Smooth muscle cell (in vitro differentiated cells): ENCODE measurements at regions not wholly inside any gene's neighbourhood (a gene's known extent, or its start where the extent isn't known, plus 50 kb on each side); places are given as distances from the start of the nearest gene placed in this dataset.

Experiments used
- DNase-seq: peaks from one replicate; lab custom pipeline; 2025; ENCODE audit not compliant: unreplicated experiment; lab: John Stamatoyannopoulos, UW
- H2AFZ ChIP-seq: fragments of 200-600 bp; sonication (generic); 2 replicates; pipeline ENCODE4 v1.6.0; 2016; ENCODE audit warnings: antibody characterized with exemption, low read depth, mild to moderate bottlenecking
- H3F3A ChIP-seq: fragments of 200-600 bp; sonication (generic); 2 replicates; pipeline ENCODE4 v1.6.0; 2017; ENCODE audit warnings: antibody characterized with exemption, low read depth
- H3K27ac ChIP-seq: fragments of 200-600 bp; sonication (generic); 2 replicates; pipeline ENCODE4 v1.5.1; 2016; ENCODE audit warnings: low read depth, mild to moderate bottlenecking
- H3K27me3 ChIP-seq: fragments of 200-600 bp; sonication (generic); 2 replicates; pipeline ENCODE4 v1.6.1; 2016; ENCODE audit warnings: low read depth, mild to moderate bottlenecking
- H3K36me3 ChIP-seq: fragments of 200-600 bp; sonication (generic); 2 replicates; pipeline ENCODE4 v1.5.1; 2016; ENCODE audit warnings: low read depth
- H3K4me1 ChIP-seq: fragments of 200-600 bp; sonication (generic); 2 replicates; pipeline ENCODE4 v1.5.1; 2016; ENCODE audit warnings: low read depth
- H3K4me2 ChIP-seq: fragments of 200-600 bp; sonication (generic); 2 replicates; pipeline ENCODE4 v1.6.0; 2016; ENCODE audit warnings: mild to moderate bottlenecking
- H3K4me3 ChIP-seq: fragments of 200-600 bp; sonication (generic); 2 replicates; pipeline ENCODE4 v1.5.1; 2016; ENCODE audit warnings: mild to moderate bottlenecking
- H3K79me2 ChIP-seq: fragments of 200-600 bp; sonication (generic); 2 replicates; pipeline ENCODE4 v1.6.0; 2016; ENCODE audit warnings: low read depth, mild to moderate bottlenecking
- H3K9ac ChIP-seq: fragments of 200-600 bp; sonication (generic); 2 replicates; pipeline ENCODE4 v1.6.0; 2016; ENCODE audit warnings: low read depth
- H3K9me3 ChIP-seq: fragments of 200-600 bp; sonication (generic); replicated peaks from 2 replicates; pipeline ENCODE4 v1.5.1; 2016; ENCODE audit warnings: low read depth
- H4K20me1 ChIP-seq: fragments of 200-600 bp; sonication (generic); 2 replicates; pipeline ENCODE4 v1.6.0; 2016; ENCODE audit warnings: low read depth
- WGBS: methylation state at CpG from one replicate; pipeline ENCODE4 v1.1.7; 2016; ENCODE audit warnings: low lambda C conversion rate; 5-methylcytosine and 5-hydroxymethylcytosine counted together
- TF ChIP-seq, protein P1 (sequence below): fragments of 200-600 bp; sonication (generic); IDR thresholded peaks from 2 replicates; pipeline ENCODE4 v1.5.1; 2017; ENCODE audit warnings: borderline replicate concordance, mild to moderate bottlenecking, antibody characterized with exemption; ENCODE audit not compliant: insufficient read depth, poor library complexity, severe bottlenecking

DNA sequence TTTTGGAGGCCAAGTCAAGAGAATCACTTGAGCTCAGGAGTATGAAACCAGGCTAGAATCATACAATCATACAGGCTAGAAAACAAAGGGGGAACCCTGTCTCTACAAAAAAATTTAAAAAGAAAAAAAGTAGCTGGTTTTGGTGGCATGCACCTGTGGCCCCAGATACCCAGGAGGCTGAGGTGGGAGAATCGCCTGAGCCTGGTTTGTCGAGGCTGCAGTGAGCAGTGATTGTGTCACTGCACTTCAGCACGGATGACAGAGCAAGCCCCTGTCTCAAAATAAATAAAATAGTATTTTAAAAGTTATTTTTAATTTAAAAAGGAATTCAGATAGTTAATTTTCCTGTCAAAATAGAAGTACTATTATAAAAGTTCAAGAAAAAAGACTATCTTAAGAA lies 369.1 kb upstream of the SLITRK5 start:
- no peaks in the 10 kb centered on the region for H4K20me1 ChIP-seq
- H3K4me1 ChIP-seq: no peaks in the 10 kb centered on the region
- no peaks in the 10 kb centered on the region for H3K9me3 ChIP-seq
- WGBS: 89% methylated on average over 3 of the region's 3 CpGs
- H3K27me3 ChIP-seq: no peaks in the 10 kb centered on the region
- H3F3A ChIP-seq: no peaks in the 10 kb centered on the region
- DNase-seq: no peak
- no peak overlapping the region for H2AFZ ChIP-seq
- H3K4me3 ChIP-seq: no peak overlapping the region
- no peaks in the 10 kb centered on the region for H3K79me2 ChIP-seq
- H3K36me3 ChIP-seq: no peaks in the 10 kb centered on the region
- no peak overlapping the region for H3K9ac ChIP-seq
- H3K27ac ChIP-seq: no peak overlapping the region
- H3K4me2 ChIP-seq: no peak overlapping the region
- TF ChIP-seq, protein P1, sequence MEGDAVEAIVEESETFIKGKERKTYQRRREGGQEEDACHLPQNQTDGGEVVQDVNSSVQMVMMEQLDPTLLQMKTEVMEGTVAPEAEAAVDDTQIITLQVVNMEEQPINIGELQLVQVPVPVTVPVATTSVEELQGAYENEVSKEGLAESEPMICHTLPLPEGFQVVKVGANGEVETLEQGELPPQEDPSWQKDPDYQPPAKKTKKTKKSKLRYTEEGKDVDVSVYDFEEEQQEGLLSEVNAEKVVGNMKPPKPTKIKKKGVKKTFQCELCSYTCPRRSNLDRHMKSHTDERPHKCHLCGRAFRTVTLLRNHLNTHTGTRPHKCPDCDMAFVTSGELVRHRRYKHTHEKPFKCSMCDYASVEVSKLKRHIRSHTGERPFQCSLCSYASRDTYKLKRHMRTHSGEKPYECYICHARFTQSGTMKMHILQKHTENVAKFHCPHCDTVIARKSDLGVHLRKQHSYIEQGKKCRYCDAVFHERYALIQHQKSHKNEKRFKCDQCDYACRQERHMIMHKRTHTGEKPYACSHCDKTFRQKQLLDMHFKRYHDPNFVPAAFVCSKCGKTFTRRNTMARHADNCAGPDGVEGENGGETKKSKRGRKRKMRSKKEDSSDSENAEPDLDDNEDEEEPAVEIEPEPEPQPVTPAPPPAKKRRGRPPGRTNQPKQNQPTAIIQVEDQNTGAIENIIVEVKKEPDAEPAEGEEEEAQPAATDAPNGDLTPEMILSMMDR: no peak

DNA sequence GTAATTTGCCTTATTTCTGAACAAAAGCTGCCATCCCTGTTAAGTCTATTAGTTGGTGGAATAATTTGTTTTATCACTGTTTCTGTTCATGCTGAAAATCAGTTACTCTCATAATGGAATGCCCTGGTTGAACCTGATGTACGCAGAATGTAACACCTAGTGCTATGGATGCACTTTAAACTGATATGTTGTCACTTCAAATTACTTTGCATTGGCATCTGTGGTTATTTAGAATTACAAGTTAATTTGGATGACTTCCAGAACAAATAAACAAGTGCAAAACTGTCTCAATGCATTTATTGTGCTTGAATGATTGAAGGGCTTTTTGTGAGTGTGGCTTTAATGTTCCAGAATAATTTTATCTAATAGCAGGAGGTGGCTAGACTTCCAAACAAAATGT lies 368.2 kb upstream of the SLITRK5 start:
- no peak overlapping the region for H3K9ac ChIP-seq
- H3K4me1 ChIP-seq: no peaks in the 10 kb centered on the region
- no peaks in the 10 kb centered on the region for H3K27me3 ChIP-seq
- no peaks in the 10 kb centered on the region for H4K20me1 ChIP-seq
- H3K4me2 ChIP-seq: no peak overlapping the region
- no peak overlapping the region for H3K27ac ChIP-seq
- WGBS: 88% methylated on average over 1 of the region's 1 CpG
- H3K9me3 ChIP-seq: no peaks in the 10 kb centered on the region
- TF ChIP-seq, protein P1: no peak
- no peaks in the 10 kb centered on the region for H3K79me2 ChIP-seq
- no peaks in the 10 kb centered on the region for H3F3A ChIP-seq
- H3K4me3 ChIP-seq: no peak overlapping the region
- no peak overlapping the region for H2AFZ ChIP-seq
- H3K36me3 ChIP-seq: no peaks in the 10 kb centered on the region
- DNase-seq: no peak

DNA sequence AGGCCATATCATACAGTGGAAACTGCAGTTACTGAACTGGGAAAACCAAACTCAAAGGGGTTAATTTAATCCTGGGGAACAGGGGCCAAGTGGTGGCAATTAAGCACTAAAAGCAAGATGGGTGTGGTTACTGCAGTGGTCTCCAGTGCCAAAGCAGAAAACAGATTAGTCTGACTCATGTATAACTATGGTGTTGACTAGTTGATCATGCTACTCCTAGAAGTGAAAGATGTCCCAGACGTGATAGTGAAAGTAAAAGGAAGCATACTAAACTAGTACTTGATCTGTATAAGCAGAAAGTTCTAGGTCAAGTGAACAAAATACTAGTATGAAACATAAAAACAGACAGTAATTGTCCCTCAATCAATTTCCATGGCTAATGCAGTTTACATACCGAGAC lies 360.0 kb upstream of the SLITRK5 start:
- TF ChIP-seq, protein P1: no peak
- H3K4me1 ChIP-seq: no peaks in the 10 kb centered on the region
- no peak overlapping the region for H3K27ac ChIP-seq
- H3K27me3 ChIP-seq: no peaks in the 10 kb centered on the region
- H3K4me2 ChIP-seq: no peak overlapping the region
- no peaks in the 10 kb centered on the region for H3K9me3 ChIP-seq
- WGBS: 78% methylated on average over 2 of the region's 2 CpGs
- H3K79me2 ChIP-seq: no peaks in the 10 kb centered on the region
- no peak overlapping the region for H3K9ac ChIP-seq
- H3K36me3 ChIP-seq: no peaks in the 10 kb centered on the region
- no peak for DNase-seq
- H3F3A ChIP-seq: no peaks in the 10 kb centered on the region
- no peak overlapping the region for H2AFZ ChIP-seq
- H3K4me3 ChIP-seq: no peak overlapping the region
- no peaks in the 10 kb centered on the region for H4K20me1 ChIP-seq

DNA sequence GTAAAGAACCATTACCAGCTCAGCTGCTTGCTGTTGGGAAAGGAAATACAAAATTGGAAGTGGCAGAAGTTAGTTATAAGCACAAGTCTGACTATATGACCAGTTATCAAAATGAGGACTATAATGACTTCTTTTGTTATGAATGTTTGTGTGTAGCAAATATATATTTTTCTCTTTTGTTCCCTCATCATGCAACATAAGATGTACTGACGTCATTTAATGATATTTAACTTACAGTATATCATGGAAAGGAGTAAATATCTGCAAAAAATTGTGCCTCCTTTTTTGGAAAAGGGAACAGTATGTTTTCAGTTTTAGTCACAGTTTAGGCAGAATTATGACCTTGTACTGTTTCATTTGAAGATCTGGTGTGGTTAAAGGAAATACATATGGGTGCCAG lies 356.3 kb upstream of the SLITRK5 start:
- H2AFZ ChIP-seq: no peak overlapping the region
- no peaks in the 10 kb centered on the region for H3K36me3 ChIP-seq
- no peak overlapping the region for H3K4me2 ChIP-seq
- H3K4me3 ChIP-seq: no peak overlapping the region
- H3K27me3 ChIP-seq: no peaks in the 10 kb centered on the region
- no peak for DNase-seq
- TF ChIP-seq, protein P1: no peak
- no peaks in the 10 kb centered on the region for H3K4me1 ChIP-seq
- H3K27ac ChIP-seq: no peak overlapping the region
- no peaks in the 10 kb centered on the region for H3K9me3 ChIP-seq
- H3F3A ChIP-seq: no peaks in the 10 kb centered on the region
- H3K9ac ChIP-seq: no peak overlapping the region
- H4K20me1 ChIP-seq: no peaks in the 10 kb centered on the region
- WGBS: 78% methylated on average over 1 of the region's 1 CpG
- no peaks in the 10 kb centered on the region for H3K79me2 ChIP-seq
